GM23338 (cell line): ENCODE measurements at regions not wholly inside any gene's neighbourhood (a gene's known extent, or its start where the extent isn't known, plus 50 kb on each side); places are given as distances from the start of the nearest gene placed in this dataset.

ENCODE experiments used
- ATAC-seq: fragments of 200-7000 bp; cut with Tn5 transposase; 3 replicates; pipeline ENCODE4 v1.9.1; 2020
- DNase-seq: peaks from one replicate; pipeline ENCODE4 v3.0.0-alpha.2; 2015; ENCODE audit warnings: low spot score
- H2AFZ ChIP-seq: fragments of 200-600 bp; sonication (generic); 2 replicates; pipeline ENCODE4 v1.8.0; 2016; ENCODE audit warnings: antibody characterized with exemption, mild to moderate bottlenecking, moderate library complexity
- H3F3A ChIP-seq: fragments of 200-600 bp; sonication (generic); replicated peaks from 2 replicates; pipeline ENCODE4 v1.8.0; 2017; ENCODE audit warnings: antibody characterized with exemption, mixed run types, low read depth
- H3K27ac ChIP-seq: fragments of 200-600 bp; sonication (generic); 2 replicates; pipeline ENCODE4 v1.6.1; 2016; ENCODE audit warnings: low read depth
- H3K27me3 ChIP-seq: fragments of 200-600 bp; sonication (generic); 2 replicates; pipeline ENCODE4 v1.8.0; 2016; ENCODE audit warnings: mild to moderate bottlenecking, mixed run types, moderate library complexity; ENCODE audit not compliant: insufficient read depth
- H3K36me3 ChIP-seq: fragments of 200-600 bp; sonication (generic); 2 replicates; pipeline ENCODE4 v1.8.0; 2016; ENCODE audit warnings: mild to moderate bottlenecking; ENCODE audit not compliant: insufficient read depth
- H3K4me1 ChIP-seq: fragments of 200-600 bp; sonication (generic); 2 replicates; pipeline ENCODE4 v1.8.0; 2016; ENCODE audit warnings: mild to moderate bottlenecking, moderate library complexity; ENCODE audit not compliant: insufficient read depth
- H3K4me2 ChIP-seq: fragments of 200-600 bp; sonication (generic); 2 replicates; pipeline ENCODE4 v1.7.1; 2017; ENCODE audit warnings: mixed run types
- H3K4me3 ChIP-seq: fragments of 200-600 bp; sonication (generic); 2 replicates; pipeline ENCODE4 v1.6.1; 2016; ENCODE audit warnings: mixed run types
- H3K79me2 ChIP-seq: fragments of 200-600 bp; sonication (generic); replicated peaks from 2 replicates; pipeline ENCODE4 v1.8.0; 2017; ENCODE audit warnings: mild to moderate bottlenecking; ENCODE audit not compliant: insufficient read depth
- H3K9me2 ChIP-seq: fragments of 200-600 bp; sonication (generic); 2 replicates; pipeline ENCODE4 v1.8.0; 2017; ENCODE audit not compliant: insufficient read depth
- H4K20me1 ChIP-seq: fragments of 200-600 bp; sonication (generic); replicated peaks from 2 replicates; pipeline ENCODE4 v1.8.0; 2017; ENCODE audit warnings: mild to moderate bottlenecking; ENCODE audit not compliant: insufficient read depth
- H3K27ac Mint-ChIP-seq: 2 replicates; pipeline ENCODE4 v1.8.0; 2020; ENCODE audit warnings: inconsistent platforms, mild to moderate bottlenecking, moderate library complexity, mixed read lengths
- H3K27me3 Mint-ChIP-seq: 3 replicates; pipeline ENCODE4 v1.8.0; 2022; ENCODE audit warnings: low read depth, mild to moderate bottlenecking, moderate library complexity, mixed read lengths, inconsistent platforms; ENCODE audit not compliant: insufficient read depth, poor library complexity
- H3K36me3 Mint-ChIP-seq: 3 replicates; pipeline ENCODE4 v1.8.0; 2021; ENCODE audit warnings: low read depth, mild to moderate bottlenecking, inconsistent platforms, moderate library complexity, mixed read lengths
- H3K4me1 Mint-ChIP-seq: 3 replicates; pipeline ENCODE4 v1.8.0; 2020; ENCODE audit warnings: mild to moderate bottlenecking, inconsistent platforms, mixed read lengths
- H3K4me3 Mint-ChIP-seq: 3 replicates; pipeline ENCODE4 v1.8.0; 2021; ENCODE audit warnings: moderate library complexity, mild to moderate bottlenecking, inconsistent platforms, mixed read lengths
- H3K9me3 Mint-ChIP-seq: 3 replicates; pipeline ENCODE4 v1.8.0; 2020; ENCODE audit warnings: moderate library complexity, mild to moderate bottlenecking, inconsistent platforms, mixed read lengths
- CREB1 ChIP-seq: fragments of 250-450 bp; sonication (Bioruptor Pico); IDR thresholded peaks from 2 replicates; pipeline ENCODE4 v1.5.0; 2020; ENCODE audit warnings: low read depth, mild to moderate bottlenecking, moderate library complexity
- EZH2 ChIP-seq: fragments of 200-600 bp; sonication (generic); IDR thresholded peaks from one replicate; pipeline ENCODE4 v1.8.0; 2017; ENCODE audit warnings: antibody characterized with exemption, mild to moderate bottlenecking, low read depth; ENCODE audit not compliant: unreplicated experiment
- EZH2phosphoT487 ChIP-seq: fragments of 200-600 bp; sonication (generic); IDR thresholded peaks from one replicate; pipeline ENCODE4 v1.8.1; 2018; ENCODE audit warnings: antibody characterized with exemption; ENCODE audit not compliant: unreplicated experiment
- JUNB ChIP-seq: IDR thresholded peaks from one replicate; pipeline ENCODE4 v1.6.1; 2016; ENCODE audit warnings: antibody characterized with exemption; ENCODE audit not compliant: unreplicated experiment
- NANOG ChIP-seq: IDR thresholded peaks from 2 replicates; pipeline ENCODE4 v1.6.1; 2016; ENCODE audit warnings: antibody characterized with exemption, borderline replicate concordance
- POLR2AphosphoS5 ChIP-seq: IDR thresholded peaks from 2 replicates; pipeline ENCODE4 v1.6.1; 2016; ENCODE audit warnings: antibody characterized with exemption, low read depth
- STAT1 ChIP-seq: IDR thresholded peaks from one replicate; pipeline ENCODE4 v1.6.1; 2016; ENCODE audit warnings: antibody characterized with exemption; ENCODE audit not compliant: unreplicated experiment
- ZNF114 ChIP-seq: fragments of 250-450 bp; sonication (Bioruptor Pico); IDR thresholded peaks from 2 replicates; pipeline ENCODE4 v1.5.0; 2020; ENCODE audit warnings: mild to moderate bottlenecking, moderate library complexity
- ZNF331 ChIP-seq: fragments of 250-450 bp; sonication (Bioruptor Pico); IDR thresholded peaks from 2 replicates; pipeline ENCODE4 v1.5.0; 2020; ENCODE audit warnings: low read depth, mild to moderate bottlenecking, moderate library complexity
- TF ChIP-seq, protein P1 (sequence below), 2 experiments: fragments of 200-600 bp in 1 of 2; sonication (generic) in 1 of 2; conservative IDR thresholded peaks; 2 replicates each; pipeline versions ENCODE4 v1.5.1 to v1.6.1; 2016 to 2017; ENCODE audit warnings: antibody characterized with exemption in 2 of 2, low read depth in 2 of 2, mild to moderate bottlenecking in 2 of 2, moderate library complexity in 1 of 2
- TF ChIP-seq, protein P2 (sequence below): fragments of 250-450 bp; sonication (Bioruptor Pico); IDR thresholded peaks from 2 replicates; pipeline ENCODE4 v1.5.0; 2020; ENCODE audit warnings: mild to moderate bottlenecking, moderate library complexity
- TF ChIP-seq, protein P3 (sequence below): IDR thresholded peaks from one replicate; pipeline ENCODE4 v1.6.1; 2018; ENCODE audit warnings: antibody characterized with exemption; ENCODE audit not compliant: unreplicated experiment
- TF ChIP-seq, protein P4 (sequence below): IDR thresholded peaks from 2 replicates; pipeline ENCODE4 v1.6.1; 2016; ENCODE audit warnings: antibody characterized with exemption

DNA sequence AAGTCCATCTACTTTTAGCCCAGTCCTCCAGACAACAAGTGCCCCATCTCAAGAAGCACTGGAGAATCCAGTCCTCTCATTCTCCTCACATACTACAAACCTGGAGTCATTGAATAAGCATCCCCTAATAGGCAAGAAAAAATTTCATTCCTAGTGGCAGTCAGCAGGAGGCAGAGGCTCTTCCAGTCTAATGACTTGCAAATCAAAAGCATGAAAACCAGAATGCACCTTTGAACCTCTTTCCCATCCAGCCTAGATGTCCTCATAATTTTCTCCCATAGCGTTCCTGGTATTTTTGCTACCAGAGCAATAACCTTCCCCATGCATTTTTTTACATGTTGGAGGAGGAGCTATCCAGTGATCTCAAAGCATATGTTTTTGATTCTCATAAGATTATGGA is 252.6 kb downstream of the TTC32 start:
- Mint-ChIP-seq H3K27ac (no peak overlapping the region), H3K4me3 (no peak overlapping the region), H3K27me3 (peaks cover 3% of the 10 kb centered on the region), H3K9me3 (no peaks in the 10 kb centered on the region), H3K4me1 (peaks cover 9% of the 10 kb centered on the region; the same call in 2 of the 3 replicates), H3K36me3 (no peaks in the 10 kb centered on the region)
- Histone ChIP-seq H3K4me2 (no peak overlapping the region), H3K4me3 (no peak overlapping the region), H3K27me3 (no peaks in the 10 kb centered on the region), H2AFZ (no peak overlapping the region), H3F3A (no peaks in the 10 kb centered on the region), H3K79me2 (no peaks in the 10 kb centered on the region), H3K4me1 (peaks cover 4% of the 10 kb centered on the region; the same call in 1 of the 2 replicates), H3K27ac (no peak overlapping the region), H3K9me2 (peaks cover 10% of the 10 kb centered on the region), H3K36me3 (no peaks in the 10 kb centered on the region), H4K20me1 (no peaks in the 10 kb centered on the region)
- DNase-seq (no peak), ATAC-seq (no peak)
- TF ChIP-seq ZNF114 = no peak
- TF ChIP-seq, protein P1, sequence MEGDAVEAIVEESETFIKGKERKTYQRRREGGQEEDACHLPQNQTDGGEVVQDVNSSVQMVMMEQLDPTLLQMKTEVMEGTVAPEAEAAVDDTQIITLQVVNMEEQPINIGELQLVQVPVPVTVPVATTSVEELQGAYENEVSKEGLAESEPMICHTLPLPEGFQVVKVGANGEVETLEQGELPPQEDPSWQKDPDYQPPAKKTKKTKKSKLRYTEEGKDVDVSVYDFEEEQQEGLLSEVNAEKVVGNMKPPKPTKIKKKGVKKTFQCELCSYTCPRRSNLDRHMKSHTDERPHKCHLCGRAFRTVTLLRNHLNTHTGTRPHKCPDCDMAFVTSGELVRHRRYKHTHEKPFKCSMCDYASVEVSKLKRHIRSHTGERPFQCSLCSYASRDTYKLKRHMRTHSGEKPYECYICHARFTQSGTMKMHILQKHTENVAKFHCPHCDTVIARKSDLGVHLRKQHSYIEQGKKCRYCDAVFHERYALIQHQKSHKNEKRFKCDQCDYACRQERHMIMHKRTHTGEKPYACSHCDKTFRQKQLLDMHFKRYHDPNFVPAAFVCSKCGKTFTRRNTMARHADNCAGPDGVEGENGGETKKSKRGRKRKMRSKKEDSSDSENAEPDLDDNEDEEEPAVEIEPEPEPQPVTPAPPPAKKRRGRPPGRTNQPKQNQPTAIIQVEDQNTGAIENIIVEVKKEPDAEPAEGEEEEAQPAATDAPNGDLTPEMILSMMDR (conservative IDR thresholded peaks at IDR 0.05; ENCODE audit: low read depth in 2 of 2) = no peak
- no peak for TF ChIP-seq EZH2phosphoT487
- TF ChIP-seq EZH2 = no peak
- TF ChIP-seq ZNF331 (CRISPR knock-in tag) = no peak
- no peak for TF ChIP-seq NANOG
- no peak for TF ChIP-seq JUNB
- no peak for TF ChIP-seq STAT1
- TF ChIP-seq, protein P2, sequence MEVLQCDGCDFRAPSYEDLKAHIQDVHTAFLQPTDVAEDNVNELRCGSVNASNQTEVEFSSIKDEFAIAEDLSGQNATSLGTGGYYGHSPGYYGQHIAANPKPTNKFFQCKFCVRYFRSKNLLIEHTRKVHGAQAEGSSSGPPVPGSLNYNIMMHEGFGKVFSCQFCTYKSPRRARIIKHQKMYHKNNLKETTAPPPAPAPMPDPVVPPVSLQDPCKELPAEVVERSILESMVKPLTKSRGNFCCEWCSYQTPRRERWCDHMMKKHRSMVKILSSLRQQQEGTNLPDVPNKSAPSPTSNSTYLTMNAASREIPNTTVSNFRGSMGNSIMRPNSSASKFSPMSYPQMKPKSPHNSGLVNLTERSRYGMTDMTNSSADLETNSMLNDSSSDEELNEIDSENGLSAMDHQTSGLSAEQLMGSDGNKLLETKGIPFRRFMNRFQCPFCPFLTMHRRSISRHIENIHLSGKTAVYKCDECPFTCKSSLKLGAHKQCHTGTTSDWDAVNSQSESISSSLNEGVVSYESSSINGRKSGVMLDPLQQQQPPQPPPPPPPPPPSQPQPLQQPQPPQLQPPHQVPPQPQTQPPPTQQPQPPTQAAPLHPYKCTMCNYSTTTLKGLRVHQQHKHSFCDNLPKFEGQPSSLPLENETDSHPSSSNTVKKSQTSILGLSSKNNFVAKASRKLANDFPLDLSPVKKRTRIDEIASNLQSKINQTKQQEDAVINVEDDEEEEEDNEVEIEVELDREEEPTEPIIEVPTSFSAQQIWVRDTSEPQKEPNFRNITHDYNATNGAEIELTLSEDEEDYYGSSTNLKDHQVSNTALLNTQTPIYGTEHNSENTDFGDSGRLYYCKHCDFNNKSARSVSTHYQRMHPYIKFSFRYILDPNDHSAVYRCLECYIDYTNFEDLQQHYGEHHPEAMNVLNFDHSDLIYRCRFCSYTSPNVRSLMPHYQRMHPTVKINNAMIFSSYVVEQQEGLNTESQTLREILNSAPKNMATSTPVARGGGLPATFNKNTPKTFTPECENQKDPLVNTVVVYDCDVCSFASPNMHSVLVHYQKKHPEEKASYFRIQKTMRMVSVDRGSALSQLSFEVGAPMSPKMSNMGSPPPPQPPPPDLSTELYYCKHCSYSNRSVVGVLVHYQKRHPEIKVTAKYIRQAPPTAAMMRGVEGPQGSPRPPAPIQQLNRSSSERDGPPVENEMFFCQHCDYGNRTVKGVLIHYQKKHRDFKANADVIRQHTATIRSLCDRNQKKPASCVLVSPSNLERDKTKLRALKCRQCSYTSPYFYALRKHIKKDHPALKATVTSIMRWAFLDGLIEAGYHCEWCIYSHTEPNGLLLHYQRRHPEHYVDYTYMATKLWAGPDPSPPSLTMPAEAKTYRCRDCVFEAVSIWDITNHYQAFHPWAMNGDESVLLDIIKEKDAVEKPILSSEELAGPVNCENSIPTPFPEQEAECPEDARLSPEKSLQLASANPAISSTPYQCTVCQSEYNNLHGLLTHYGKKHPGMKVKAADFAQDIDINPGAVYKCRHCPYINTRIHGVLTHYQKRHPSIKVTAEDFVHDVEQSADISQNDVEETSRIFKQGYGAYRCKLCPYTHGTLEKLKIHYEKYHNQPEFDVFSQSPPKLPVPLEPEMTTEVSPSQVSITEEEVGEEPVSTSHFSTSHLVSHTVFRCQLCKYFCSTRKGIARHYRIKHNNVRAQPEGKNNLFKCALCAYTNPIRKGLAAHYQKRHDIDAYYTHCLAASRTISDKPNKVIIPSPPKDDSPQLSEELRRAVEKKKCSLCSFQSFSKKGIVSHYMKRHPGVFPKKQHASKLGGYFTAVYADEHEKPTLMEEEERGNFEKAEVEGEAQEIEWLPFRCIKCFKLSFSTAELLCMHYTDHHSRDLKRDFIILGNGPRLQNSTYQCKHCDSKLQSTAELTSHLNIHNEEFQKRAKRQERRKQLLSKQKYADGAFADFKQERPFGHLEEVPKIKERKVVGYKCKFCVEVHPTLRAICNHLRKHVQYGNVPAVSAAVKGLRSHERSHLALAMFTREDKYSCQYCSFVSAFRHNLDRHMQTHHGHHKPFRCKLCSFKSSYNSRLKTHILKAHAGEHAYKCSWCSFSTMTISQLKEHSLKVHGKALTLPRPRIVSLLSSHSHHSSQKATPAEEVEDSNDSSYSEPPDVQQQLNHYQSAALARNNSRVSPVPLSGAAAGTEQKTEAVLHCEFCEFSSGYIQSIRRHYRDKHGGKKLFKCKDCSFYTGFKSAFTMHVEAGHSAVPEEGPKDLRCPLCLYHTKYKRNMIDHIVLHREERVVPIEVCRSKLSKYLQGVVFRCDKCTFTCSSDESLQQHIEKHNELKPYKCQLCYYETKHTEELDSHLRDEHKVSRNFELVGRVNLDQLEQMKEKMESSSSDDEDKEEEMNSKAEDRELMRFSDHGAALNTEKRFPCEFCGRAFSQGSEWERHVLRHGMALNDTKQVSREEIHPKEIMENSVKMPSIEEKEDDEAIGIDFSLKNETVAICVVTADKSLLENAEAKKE = no peak
- no peak for TF ChIP-seq CREB1 (CRISPR knock-in tag)
- TF ChIP-seq, protein P3, sequence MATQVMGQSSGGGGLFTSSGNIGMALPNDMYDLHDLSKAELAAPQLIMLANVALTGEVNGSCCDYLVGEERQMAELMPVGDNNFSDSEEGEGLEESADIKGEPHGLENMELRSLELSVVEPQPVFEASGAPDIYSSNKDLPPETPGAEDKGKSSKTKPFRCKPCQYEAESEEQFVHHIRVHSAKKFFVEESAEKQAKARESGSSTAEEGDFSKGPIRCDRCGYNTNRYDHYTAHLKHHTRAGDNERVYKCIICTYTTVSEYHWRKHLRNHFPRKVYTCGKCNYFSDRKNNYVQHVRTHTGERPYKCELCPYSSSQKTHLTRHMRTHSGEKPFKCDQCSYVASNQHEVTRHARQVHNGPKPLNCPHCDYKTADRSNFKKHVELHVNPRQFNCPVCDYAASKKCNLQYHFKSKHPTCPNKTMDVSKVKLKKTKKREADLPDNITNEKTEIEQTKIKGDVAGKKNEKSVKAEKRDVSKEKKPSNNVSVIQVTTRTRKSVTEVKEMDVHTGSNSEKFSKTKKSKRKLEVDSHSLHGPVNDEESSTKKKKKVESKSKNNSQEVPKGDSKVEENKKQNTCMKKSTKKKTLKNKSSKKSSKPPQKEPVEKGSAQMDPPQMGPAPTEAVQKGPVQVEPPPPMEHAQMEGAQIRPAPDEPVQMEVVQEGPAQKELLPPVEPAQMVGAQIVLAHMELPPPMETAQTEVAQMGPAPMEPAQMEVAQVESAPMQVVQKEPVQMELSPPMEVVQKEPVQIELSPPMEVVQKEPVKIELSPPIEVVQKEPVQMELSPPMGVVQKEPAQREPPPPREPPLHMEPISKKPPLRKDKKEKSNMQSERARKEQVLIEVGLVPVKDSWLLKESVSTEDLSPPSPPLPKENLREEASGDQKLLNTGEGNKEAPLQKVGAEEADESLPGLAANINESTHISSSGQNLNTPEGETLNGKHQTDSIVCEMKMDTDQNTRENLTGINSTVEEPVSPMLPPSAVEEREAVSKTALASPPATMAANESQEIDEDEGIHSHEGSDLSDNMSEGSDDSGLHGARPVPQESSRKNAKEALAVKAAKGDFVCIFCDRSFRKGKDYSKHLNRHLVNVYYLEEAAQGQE = no peak
- TF ChIP-seq, protein P4, sequence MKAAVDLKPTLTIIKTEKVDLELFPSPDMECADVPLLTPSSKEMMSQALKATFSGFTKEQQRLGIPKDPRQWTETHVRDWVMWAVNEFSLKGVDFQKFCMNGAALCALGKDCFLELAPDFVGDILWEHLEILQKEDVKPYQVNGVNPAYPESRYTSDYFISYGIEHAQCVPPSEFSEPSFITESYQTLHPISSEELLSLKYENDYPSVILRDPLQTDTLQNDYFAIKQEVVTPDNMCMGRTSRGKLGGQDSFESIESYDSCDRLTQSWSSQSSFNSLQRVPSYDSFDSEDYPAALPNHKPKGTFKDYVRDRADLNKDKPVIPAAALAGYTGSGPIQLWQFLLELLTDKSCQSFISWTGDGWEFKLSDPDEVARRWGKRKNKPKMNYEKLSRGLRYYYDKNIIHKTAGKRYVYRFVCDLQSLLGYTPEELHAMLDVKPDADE = no peak
- no peak for TF ChIP-seq POLR2AphosphoS5
